ENCODE measurements at regions not wholly inside any gene's neighbourhood (a gene's known extent, or its start where the extent isn't known, plus 50 kb on each side); places are given as distances from the start of the nearest gene placed in this dataset.
"Not testable (repeated sequence)": the region's sequence is repeated elsewhere in the genome, so short reads cannot be mapped to it uniquely, and the experiment has no call there.

- DNase-seq (ENCODE audit: low spot score); in situ Hi-C loops (cut with MboI; ENCODE audit: low sequenced_read_pairs, unreplicated experiment): not testable (repeated sequence)
Observed at GRCh38 chr7:65572581-65572980, 198.9 kb downstream of the ZNF92 start.

GRCh38 chr7:65576370-65576769, 202.7 kb downstream of the ZNF92 start:
- DNase-seq (ENCODE audit: low spot score); in situ Hi-C loops (cut with MboI; ENCODE audit: low sequenced_read_pairs, unreplicated experiment): not testable (repeated sequence)

GRCh38 chr7:65582518-65583119, 209.0 kb downstream of the ZNF92 start:
- DNase-seq (ENCODE audit: low spot score); in situ Hi-C loops (cut with MboI; ENCODE audit: low sequenced_read_pairs, unreplicated experiment): not testable (repeated sequence)

- DNase-seq (ENCODE audit: low spot score); in situ Hi-C loops (cut with MboI; ENCODE audit: low sequenced_read_pairs, unreplicated experiment): not testable (repeated sequence)
Observed at GRCh38 chr7:65602495-65602894, 228.8 kb downstream of the ZNF92 start.

DNA sequence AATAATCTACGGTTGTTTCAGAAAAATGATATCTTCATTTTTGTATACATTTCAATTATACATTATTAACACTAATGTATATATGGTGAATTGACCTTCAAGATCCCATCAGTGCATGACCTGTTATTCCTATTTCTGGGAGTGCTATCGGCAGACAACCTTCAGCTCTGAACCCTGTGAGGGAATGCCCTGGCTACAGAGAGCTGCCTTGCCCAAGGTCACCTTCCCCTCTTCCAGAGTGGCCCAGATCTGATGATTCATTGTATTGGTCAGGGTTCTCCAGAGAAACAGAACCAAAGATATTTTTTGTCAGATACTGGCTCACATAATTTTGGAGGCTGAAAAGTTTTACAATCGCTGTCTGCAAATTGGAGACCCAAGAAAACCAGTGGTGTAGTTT, 235.5 kb downstream of the ZNF92 start:
- TF ChIP-seq, protein P1, sequence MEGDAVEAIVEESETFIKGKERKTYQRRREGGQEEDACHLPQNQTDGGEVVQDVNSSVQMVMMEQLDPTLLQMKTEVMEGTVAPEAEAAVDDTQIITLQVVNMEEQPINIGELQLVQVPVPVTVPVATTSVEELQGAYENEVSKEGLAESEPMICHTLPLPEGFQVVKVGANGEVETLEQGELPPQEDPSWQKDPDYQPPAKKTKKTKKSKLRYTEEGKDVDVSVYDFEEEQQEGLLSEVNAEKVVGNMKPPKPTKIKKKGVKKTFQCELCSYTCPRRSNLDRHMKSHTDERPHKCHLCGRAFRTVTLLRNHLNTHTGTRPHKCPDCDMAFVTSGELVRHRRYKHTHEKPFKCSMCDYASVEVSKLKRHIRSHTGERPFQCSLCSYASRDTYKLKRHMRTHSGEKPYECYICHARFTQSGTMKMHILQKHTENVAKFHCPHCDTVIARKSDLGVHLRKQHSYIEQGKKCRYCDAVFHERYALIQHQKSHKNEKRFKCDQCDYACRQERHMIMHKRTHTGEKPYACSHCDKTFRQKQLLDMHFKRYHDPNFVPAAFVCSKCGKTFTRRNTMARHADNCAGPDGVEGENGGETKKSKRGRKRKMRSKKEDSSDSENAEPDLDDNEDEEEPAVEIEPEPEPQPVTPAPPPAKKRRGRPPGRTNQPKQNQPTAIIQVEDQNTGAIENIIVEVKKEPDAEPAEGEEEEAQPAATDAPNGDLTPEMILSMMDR (IDR thresholded peaks at IDR 0.05; ENCODE audit: borderline replicate concordance, control extremely low read depth, extremely low read depth, insufficient read depth, missing control alignments), result no peak
- in situ Hi-C loops (cut with MboI; ENCODE audit: low sequenced_read_pairs, unreplicated experiment), result no loop called here
- no peak for DNase-seq (ENCODE audit: low spot score)

GRCh38 chr7:65613644-65614289, 240.1 kb downstream of the ZNF92 start:
- DNase-seq (ENCODE audit: low spot score); in situ Hi-C loops (cut with MboI; ENCODE audit: low sequenced_read_pairs, unreplicated experiment): not testable (repeated sequence)

DNA sequence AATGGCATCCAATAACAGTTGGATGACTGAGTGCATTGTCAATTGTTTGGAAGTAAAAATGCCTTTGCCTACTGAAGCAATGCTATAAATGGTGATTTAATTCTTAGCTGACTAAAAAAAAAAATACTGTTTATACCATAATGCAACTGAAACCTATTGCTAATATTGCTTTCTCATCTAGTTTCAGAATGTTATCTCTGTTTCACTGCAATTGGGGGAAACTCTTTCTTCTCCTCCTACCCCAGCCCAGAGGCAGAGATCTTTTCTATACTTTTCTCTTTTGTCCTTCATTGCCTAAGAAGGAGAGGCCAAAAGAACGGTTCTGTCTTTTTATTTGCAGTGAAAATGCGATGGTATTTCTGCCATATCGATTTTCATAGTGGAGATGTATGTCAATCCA, 242.5 kb downstream of the ZNF92 start:
- DNase-seq (ENCODE audit: low spot score); in situ Hi-C loops (cut with MboI; ENCODE audit: low sequenced_read_pairs, unreplicated experiment): not testable (repeated sequence)

- in situ Hi-C loops (cut with MboI; ENCODE audit: low sequenced_read_pairs, unreplicated experiment); DNase-seq (ENCODE audit: low spot score): not testable (repeated sequence)
Observed at GRCh38 chr7:65620216-65620615, 246.6 kb downstream of the ZNF92 start.

DNA sequence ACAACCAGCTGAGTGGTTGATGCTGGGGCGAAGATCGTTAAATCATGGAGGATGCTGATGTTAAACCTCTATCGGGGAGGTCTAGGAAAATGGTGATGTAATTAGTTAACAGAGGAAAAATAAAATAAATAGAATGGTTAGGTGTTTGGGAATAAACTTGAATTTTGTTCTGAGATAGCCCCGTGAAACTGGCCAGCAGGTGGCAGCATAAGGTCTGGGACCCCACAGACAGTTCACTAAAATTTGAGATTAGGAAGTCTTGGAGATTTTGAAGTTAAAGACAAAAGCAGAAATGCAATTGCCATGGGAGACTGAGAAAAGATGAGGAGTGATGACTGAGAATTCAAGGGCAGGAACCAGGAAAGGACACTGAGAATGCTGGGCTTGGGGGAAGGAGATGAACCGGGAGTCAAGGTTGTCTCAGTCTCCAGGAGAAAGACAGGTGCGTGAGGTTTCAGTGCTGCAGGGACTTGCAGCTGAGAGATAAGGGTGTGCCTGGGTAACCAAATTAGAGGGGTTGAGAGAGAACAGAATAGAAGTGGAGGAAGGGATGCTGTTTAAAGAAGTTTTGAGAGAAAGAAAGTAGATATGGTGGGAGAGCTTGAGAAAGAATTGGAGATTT, 248.0 kb downstream of the ZNF92 start:
- DNase-seq (ENCODE audit: low spot score); in situ Hi-C loops (cut with MboI; ENCODE audit: low sequenced_read_pairs, unreplicated experiment): not testable (repeated sequence)
- TF ChIP-seq, protein P1 (IDR thresholded peaks at IDR 0.05; ENCODE audit: borderline replicate concordance, control extremely low read depth, extremely low read depth, insufficient read depth, missing control alignments), result peak; percentile 28

DNA sequence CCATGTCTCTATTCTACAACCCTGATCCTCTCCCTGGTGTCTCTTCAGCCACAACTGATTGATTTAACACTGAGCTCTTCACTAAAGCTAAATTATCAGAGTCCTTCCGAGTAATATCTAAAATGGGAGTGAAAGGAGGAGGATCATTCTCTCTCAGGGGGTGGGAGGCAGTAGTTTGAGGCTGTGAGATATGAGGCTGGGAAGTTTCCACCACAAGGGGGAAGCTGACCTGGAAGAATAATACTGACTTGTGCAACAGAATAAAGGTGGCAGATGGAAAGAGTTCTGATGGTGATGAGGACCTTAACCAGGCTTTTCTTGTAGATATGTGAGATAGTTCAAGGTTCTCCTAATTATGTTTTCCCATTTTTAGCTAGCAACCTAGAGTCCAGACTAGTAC, 241.6 kb upstream of the VKORC1L1 start:
- DNase-seq (ENCODE audit: low spot score); in situ Hi-C loops (cut with MboI; ENCODE audit: low sequenced_read_pairs, unreplicated experiment): not testable (repeated sequence)

DNA sequence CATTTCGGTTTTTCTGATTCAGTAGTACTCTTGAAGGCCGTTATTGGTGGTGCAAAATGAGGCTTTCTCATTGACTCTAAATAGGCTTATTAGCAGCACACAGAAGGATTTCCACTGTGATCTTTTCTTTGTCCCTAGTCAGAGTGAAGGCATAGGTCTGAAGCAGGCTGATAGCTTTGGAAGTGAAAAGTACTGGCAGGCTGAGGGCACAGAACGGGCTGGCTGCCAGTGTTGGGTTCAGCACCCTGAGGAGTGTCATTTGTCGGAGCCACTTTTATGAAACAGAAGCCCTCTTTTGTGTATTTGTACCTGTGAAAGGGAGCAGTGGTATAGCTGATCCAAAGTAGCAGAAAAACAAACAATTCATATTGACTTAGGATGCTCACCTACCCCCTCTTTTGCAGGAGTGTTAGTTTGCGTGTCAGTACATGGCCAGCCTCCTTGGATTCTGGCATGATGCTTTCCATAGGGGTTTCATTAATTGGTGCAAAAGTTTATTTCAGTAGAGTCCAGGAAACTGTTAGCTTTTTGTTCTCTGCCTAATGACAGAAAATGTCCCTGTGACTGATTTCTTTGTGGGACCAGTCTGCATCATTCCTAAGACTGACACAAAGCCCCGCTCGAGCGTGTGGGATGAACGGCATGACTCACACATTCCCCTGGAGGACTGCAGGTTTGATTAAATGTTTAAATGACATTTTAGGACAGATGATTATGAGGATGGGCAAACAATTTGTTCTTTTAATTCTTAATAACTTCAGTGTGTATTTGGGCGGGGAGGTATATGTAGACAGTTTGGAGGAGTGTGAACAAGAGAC, 239.1 kb upstream of the VKORC1L1 start:
- DNase-seq (ENCODE audit: low spot score); in situ Hi-C loops (cut with MboI; ENCODE audit: low sequenced_read_pairs, unreplicated experiment): not testable (repeated sequence)

GRCh38 chr7:65638918-65639317, 234.0 kb upstream of the VKORC1L1 start:
- DNase-seq (ENCODE audit: low spot score); in situ Hi-C loops (cut with MboI; ENCODE audit: low sequenced_read_pairs, unreplicated experiment): not testable (repeated sequence)

GRCh38 chr7:65639717-65640116, 233.2 kb upstream of the VKORC1L1 start:
- in situ Hi-C loops (cut with MboI; ENCODE audit: low sequenced_read_pairs, unreplicated experiment); DNase-seq (ENCODE audit: low spot score): not testable (repeated sequence)

- DNase-seq (ENCODE audit: low spot score); in situ Hi-C loops (cut with MboI; ENCODE audit: low sequenced_read_pairs, unreplicated experiment): not testable (repeated sequence)
Observed at GRCh38 chr7:65643498-65643897, 229.4 kb upstream of the VKORC1L1 start.

DNA sequence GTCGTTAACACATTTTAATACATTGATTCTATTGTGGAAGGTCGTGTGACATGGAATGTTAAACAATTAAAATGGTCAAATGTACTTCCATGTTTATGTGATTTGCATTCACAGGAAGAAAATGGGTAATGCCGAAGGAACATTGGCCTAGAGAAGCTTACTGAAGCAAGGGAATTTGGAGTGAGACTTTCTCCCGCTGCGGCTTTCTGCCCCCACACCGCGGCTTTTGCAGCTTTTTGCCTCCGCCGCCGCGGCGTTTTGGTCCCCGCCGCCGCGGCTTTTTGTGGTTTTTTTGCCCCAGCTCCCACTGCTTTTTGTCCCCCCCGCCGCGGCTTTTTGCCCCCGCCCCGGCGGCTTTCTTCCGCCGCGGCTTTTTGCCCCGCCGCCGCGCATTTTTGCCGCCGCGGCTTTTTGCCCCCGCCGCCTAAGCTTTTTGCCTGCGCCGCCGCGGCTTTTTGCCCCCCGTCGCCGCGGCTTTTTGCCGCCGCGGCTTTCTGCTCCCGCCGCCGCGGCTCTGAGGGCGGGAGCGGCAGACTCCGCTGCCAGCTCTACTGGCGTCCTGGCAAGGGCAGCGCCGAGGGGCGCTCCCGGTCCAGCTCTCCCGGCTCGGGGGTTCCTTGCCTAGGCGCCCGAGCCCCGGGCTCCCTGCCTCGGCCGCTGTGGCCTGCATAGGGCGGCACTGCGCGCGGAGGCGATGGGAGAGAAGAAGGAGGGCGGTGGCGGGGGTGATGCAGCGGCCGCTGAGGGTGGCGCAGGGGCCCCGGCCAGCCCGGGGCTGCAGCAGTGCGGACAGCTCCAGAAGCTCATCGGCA, 225.5 kb upstream of the VKORC1L1 start:
- in situ Hi-C loops (cut with MboI; ENCODE audit: low sequenced_read_pairs, unreplicated experiment); DNase-seq (ENCODE audit: low spot score): not testable (repeated sequence)

Data from GM13976 (cell line).